H9 (cell line): ENCODE measurements at regions not wholly inside any gene's neighbourhood (a gene's known extent, or its start where the extent isn't known, plus 50 kb on each side); places are given as distances from the start of the nearest gene placed in this dataset.

Source experiments
- DNase-seq: peaks from one replicate; pipeline ENCODE4 v3.0.0-alpha.2; 2017
- H2AFZ ChIP-seq: one replicate; pipeline ENCODE4 v1.6.1; 2013; ENCODE audit warnings: mild to moderate bottlenecking, low read length, control low read depth, moderate library complexity
- H2AK5ac ChIP-seq: 2 replicates; pipeline ENCODE4 v1.6.1; 2013; ENCODE audit warnings: low read length, control low read depth, mixed read lengths; ENCODE audit not compliant: insufficient read length
- H2BK120ac ChIP-seq: one replicate; pipeline ENCODE4 v1.6.1; 2013; ENCODE audit warnings: low read depth, mild to moderate bottlenecking, low read length, control low read depth, inconsistent platforms; ENCODE audit not compliant: poor library complexity, severe bottlenecking
- H2BK12ac ChIP-seq: 2 replicates; pipeline ENCODE4 v1.6.1; 2013; ENCODE audit warnings: low read length, control low read depth, mixed read lengths, low read depth; ENCODE audit not compliant: insufficient read length
- H2BK15ac ChIP-seq: 2 replicates; pipeline ENCODE4 v1.6.1; 2013; ENCODE audit warnings: low read depth, low read length, control low read depth
- H2BK20ac ChIP-seq: one replicate; pipeline ENCODE4 v1.6.1; 2013; ENCODE audit warnings: low read depth, mild to moderate bottlenecking, low read length, control low read depth, inconsistent platforms; ENCODE audit not compliant: poor library complexity, severe bottlenecking
- H2BK5ac ChIP-seq: 2 replicates; pipeline ENCODE4 v1.6.1; 2013; ENCODE audit warnings: low read length, control low read depth, mixed read lengths; ENCODE audit not compliant: insufficient read length
- H3K14ac ChIP-seq: 2 replicates; pipeline ENCODE4 v1.6.1; 2013; ENCODE audit warnings: low read length, control low read depth; ENCODE audit not compliant: insufficient read depth
- H3K18ac ChIP-seq: 2 replicates; pipeline ENCODE4 v1.6.1; 2013; ENCODE audit warnings: low read depth, mild to moderate bottlenecking, mixed read lengths, low read length, control low read depth; ENCODE audit not compliant: insufficient read length
- H3K23ac ChIP-seq: 2 replicates; pipeline ENCODE4 v1.6.1; 2013; ENCODE audit warnings: low read length, control low read depth, mixed read lengths, low read depth; ENCODE audit not compliant: insufficient read length
- H3K23me2 ChIP-seq: 2 replicates; pipeline ENCODE4 v1.6.1; 2013; ENCODE audit warnings: low read depth, mild to moderate bottlenecking, mixed read lengths, low read length, control low read depth; ENCODE audit not compliant: insufficient read length, poor library complexity, severe bottlenecking
- H3K27ac ChIP-seq: 2 replicates; pipeline ENCODE4 v1.5.1; 2013; ENCODE audit warnings: low read length, control low read depth, mixed read lengths, low read depth; ENCODE audit not compliant: insufficient read length
- H3K27me3 ChIP-seq: 2 replicates; pipeline ENCODE4 v1.6.1; 2013; ENCODE audit warnings: low read length, control low read depth, inconsistent platforms; ENCODE audit not compliant: insufficient read depth
- H3K4ac ChIP-seq: 2 replicates; pipeline ENCODE4 v1.6.1; 2013; ENCODE audit warnings: low read depth, mild to moderate bottlenecking, control low read depth, inconsistent platforms, low read length, moderate library complexity
- H3K4me1 ChIP-seq: 2 replicates; pipeline ENCODE4 v1.6.1; 2013; ENCODE audit warnings: low read length, control low read depth, inconsistent platforms; ENCODE audit not compliant: insufficient read depth
- H3K4me2 ChIP-seq: 2 replicates; pipeline ENCODE4 v1.6.1; 2013; ENCODE audit warnings: low read length, control low read depth, mixed read lengths; ENCODE audit not compliant: insufficient read length, insufficient read depth
- H3K56ac ChIP-seq: 2 replicates; pipeline ENCODE4 v1.6.1; 2013; ENCODE audit warnings: low read depth, mild to moderate bottlenecking, mixed read lengths, low read length, control low read depth; ENCODE audit not compliant: insufficient read length
- H3K79me1 ChIP-seq: 2 replicates; pipeline ENCODE4 v1.6.1; 2013; ENCODE audit warnings: low read depth, mild to moderate bottlenecking, moderate library complexity, low read length, control low read depth, inconsistent platforms; ENCODE audit not compliant: insufficient read depth, poor library complexity, severe bottlenecking
- H3K79me2 ChIP-seq: 2 replicates; pipeline ENCODE4 v1.6.1; 2013; ENCODE audit warnings: low read length, control low read depth, inconsistent platforms; ENCODE audit not compliant: insufficient read depth
- H3K9ac ChIP-seq: 2 replicates; pipeline ENCODE4 v1.6.1; 2013; ENCODE audit warnings: low read length, control low read depth, mixed read lengths; ENCODE audit not compliant: insufficient read length; ENCODE audit errors: extremely low read depth
- H3K9me3 ChIP-seq: one replicate; pipeline ENCODE4 v1.6.1; 2013; ENCODE audit warnings: low read depth, low read length, inconsistent platforms; ENCODE audit not compliant: control insufficient read depth
- H3T11ph ChIP-seq: one replicate; pipeline ENCODE4 v1.6.1; 2013; ENCODE audit warnings: mild to moderate bottlenecking, low read length, control low read depth, inconsistent platforms
- H4K20me1 ChIP-seq: one replicate; pipeline ENCODE4 v1.6.1; 2013; ENCODE audit not compliant: control insufficient read depth, insufficient read length, insufficient read depth
- H4K5ac ChIP-seq: 2 replicates; pipeline ENCODE4 v1.6.1; 2013; ENCODE audit warnings: low read depth, mild to moderate bottlenecking, mixed read lengths, low read length, control low read depth; ENCODE audit not compliant: insufficient read length
- H4K8ac ChIP-seq: replicated peaks from 2 replicates; pipeline ENCODE4 v1.6.1; 2013; ENCODE audit warnings: low read length, control low read depth, mixed read lengths, low read depth; ENCODE audit not compliant: insufficient read length
- H4K91ac ChIP-seq: 2 replicates; pipeline ENCODE4 v1.6.1; 2013; ENCODE audit warnings: low read depth, mild to moderate bottlenecking, moderate library complexity, mixed read lengths, low read length, control low read depth; ENCODE audit not compliant: insufficient read length
- H3K27ac Mint-ChIP-seq, 3 experiments: 2 replicates in 2 of 3; 3 replicates in 1 of 3; pipeline ENCODE4 v1.8.0; 2020 to 2021; ENCODE audit warnings: mixed read lengths in 3 of 3, mild to moderate bottlenecking in 1 of 3, moderate library complexity in 1 of 3
- H3K27me3 Mint-ChIP-seq: 2 replicates; pipeline ENCODE4 v1.8.0; 2021; ENCODE audit warnings: low read depth, mild to moderate bottlenecking, moderate library complexity, mixed read lengths
- H3K36me3 Mint-ChIP-seq, 3 experiments: 2 replicates in 2 of 3; 3 replicates in 1 of 3; pipeline ENCODE4 v1.8.0; 2020 to 2021; ENCODE audit warnings: low read depth in 3 of 3, mixed read lengths in 3 of 3; ENCODE audit not compliant: insufficient read depth in 1 of 3
- H3K4me1 Mint-ChIP-seq, 2 experiments: 2 replicates each; pipeline ENCODE4 v1.8.0; 2020; ENCODE audit warnings: mixed read lengths in 2 of 2
- H3K4me3 Mint-ChIP-seq, 2 experiments: 2 replicates in 1 of 2; 3 replicates in 1 of 2; pipeline ENCODE4 v1.8.0; 2020 to 2021; ENCODE audit warnings: mild to moderate bottlenecking in 2 of 2, mixed read lengths in 2 of 2, moderate library complexity in 1 of 2
- H3K9me3 Mint-ChIP-seq, 2 experiments: 2 replicates in 1 of 2; 3 replicates in 1 of 2; pipeline ENCODE4 v1.8.0; 2020; ENCODE audit warnings: mild to moderate bottlenecking in 2 of 2, mixed read lengths in 2 of 2, moderate library complexity in 1 of 2
- CTCF ChIP-seq: fragments of 200-600 bp; sonication (generic); conservative IDR thresholded peaks from 3 replicates; pipeline ENCODE4 v1.8.0; 2021; ENCODE audit warnings: antibody characterized with exemption, mild to moderate bottlenecking
- WGBS: extraction: QIAGEN DNeasy Blood & Tissue Kit; methylation state at CpG from one replicate; pipeline ENCODE4 v1.1.7; 2013; ENCODE audit warnings: missing lambda C conversion rate, low lambda C conversion rate, mixed read lengths; ENCODE audit not compliant: insufficient read length; ENCODE audit errors: extremely low coverage; 5-methylcytosine and 5-hydroxymethylcytosine counted together

- Mint-ChIP-seq H3K9me3 (no peaks in the 10 kb centered on the region; a peak in 1 of 5 replicates), H3K27me3 (no peaks in the 10 kb centered on the region), H3K4me3 (no peak overlapping the region), H3K36me3 (no peaks in the 10 kb centered on the region), H3K27ac (no peak overlapping the region), H3K4me1 (peaks cover 8 to 10% of the 10 kb centered on the region in 2 experiments; a peak in 2 of 4 replicates)
- no peak for TF ChIP-seq CTCF
- Histone ChIP-seq H3K23me2 (no peaks in the 10 kb centered on the region), H3K4me1 (peaks cover 6% of the 10 kb centered on the region; the same call in 1 of the 2 replicates), H4K91ac (no peak overlapping the region), H3K4me2 (no peak overlapping the region), H3K9me3 (no peaks in the 10 kb centered on the region), H2AK5ac (no peak overlapping the region), H3K56ac (no peak overlapping the region), H2BK15ac (no peak overlapping the region), H2BK12ac (no peak overlapping the region), H3T11ph (no peak overlapping the region), H4K20me1 (no peaks in the 10 kb centered on the region), H2BK120ac (no peak overlapping the region), H3K27me3 (no peaks in the 10 kb centered on the region), H2AFZ (no peak overlapping the region), H2BK20ac (no peak overlapping the region), H3K18ac (no peak overlapping the region), H3K27ac (no peak overlapping the region), H4K5ac (no peak overlapping the region), H3K4ac (no peak overlapping the region), H4K8ac (no peak overlapping the region), H2BK5ac (no peak overlapping the region), H3K23ac (no peak overlapping the region), H3K9ac (no peak overlapping the region), H3K79me2 (no peaks in the 10 kb centered on the region), H3K14ac (no peak overlapping the region), H3K79me1 (no peaks in the 10 kb centered on the region)
- WGBS: no CpG with 5 or more reads among the region's 2 CpGs
- DNase-seq: no peak
These were observed 474.0 kb upstream of the RGMB start for GRCh38 chr5:98299435-98299834.
